Embryonic facial prominence (tissue), 1 donor: ENCODE measurements at regions not wholly inside any gene's neighbourhood (a gene's known extent, or its start where the extent isn't known, plus 50 kb on each side); places are given as distances from the start of the nearest gene placed in this dataset.

ENCODE experiments used
- DNase-seq: peaks from one replicate; pipeline ENCODE4 v3.0.0-alpha.2; 2016; ENCODE audit errors: extremely low spot score

DNA sequence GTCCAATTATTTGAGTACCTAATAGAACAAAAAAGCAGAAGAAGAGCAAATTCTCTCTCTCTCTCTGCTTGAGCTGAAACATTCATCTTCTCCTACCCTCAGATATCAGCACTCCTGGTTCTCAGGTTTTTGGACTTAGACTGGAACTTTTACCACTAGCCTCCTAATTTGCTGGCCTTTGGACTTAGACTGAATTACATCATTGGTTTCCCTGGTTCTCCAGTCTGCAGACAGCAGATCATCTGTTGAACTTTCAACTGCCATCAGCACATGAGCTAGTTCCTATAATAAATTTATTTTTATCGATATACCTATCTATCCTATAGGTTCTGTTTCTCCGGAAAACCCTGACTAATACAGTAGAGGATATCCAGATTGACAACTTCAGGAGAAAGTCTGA, 208.9 kb upstream of the GAS1 start:
- no peak for DNase-seq

DNA sequence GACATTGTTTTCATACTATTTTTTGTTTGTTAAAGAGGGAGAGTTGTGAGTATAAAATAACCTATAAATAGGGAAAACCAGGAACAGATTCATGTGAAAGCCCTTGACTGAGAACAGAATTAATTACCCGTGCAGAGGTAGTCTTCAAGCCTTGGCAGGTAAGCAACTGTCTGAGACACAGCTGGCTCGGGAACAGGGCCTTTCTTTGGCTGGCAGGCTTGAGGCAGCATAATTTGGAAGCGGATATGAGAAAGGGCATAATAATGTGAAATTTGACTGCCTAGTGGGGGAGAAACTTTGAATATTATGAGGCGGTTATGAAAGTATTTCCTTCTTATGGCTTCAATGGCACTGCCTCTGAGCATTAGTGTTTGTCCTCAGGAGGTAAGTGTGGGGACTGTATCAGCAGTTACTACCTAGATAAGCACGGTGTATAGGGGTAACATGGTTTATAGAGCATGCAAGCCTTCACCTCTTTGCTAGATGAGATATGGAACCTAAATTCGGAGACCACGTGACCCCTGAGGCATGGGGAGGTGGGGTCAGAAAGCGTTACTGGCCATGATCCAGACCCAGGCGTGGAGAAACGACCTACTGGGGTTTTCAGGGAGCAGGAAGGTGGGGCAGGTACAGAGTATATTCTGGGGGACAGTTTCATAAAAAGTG, 210.2 kb upstream of the GAS1 start:
- no peak for DNase-seq

DNA sequence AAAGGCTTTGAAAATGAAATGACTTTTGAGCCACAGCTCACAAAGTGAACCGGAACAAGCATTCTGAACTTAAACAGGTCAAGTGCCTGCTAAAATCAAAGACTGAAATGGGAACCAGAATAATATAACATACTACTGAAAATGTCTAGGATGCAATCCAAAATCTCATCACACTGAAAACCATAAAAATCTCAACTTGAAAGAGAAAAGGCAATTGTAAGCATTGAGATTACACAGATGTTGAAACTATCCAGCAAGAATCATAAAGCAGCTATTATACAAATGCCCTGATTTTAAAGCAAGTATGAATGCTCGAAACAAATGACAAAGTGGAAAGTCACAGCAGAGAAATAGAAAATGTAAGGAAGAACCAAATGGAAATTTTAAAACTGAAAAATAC, 211.5 kb upstream of the GAS1 start:
- DNase-seq: no peak

DNA sequence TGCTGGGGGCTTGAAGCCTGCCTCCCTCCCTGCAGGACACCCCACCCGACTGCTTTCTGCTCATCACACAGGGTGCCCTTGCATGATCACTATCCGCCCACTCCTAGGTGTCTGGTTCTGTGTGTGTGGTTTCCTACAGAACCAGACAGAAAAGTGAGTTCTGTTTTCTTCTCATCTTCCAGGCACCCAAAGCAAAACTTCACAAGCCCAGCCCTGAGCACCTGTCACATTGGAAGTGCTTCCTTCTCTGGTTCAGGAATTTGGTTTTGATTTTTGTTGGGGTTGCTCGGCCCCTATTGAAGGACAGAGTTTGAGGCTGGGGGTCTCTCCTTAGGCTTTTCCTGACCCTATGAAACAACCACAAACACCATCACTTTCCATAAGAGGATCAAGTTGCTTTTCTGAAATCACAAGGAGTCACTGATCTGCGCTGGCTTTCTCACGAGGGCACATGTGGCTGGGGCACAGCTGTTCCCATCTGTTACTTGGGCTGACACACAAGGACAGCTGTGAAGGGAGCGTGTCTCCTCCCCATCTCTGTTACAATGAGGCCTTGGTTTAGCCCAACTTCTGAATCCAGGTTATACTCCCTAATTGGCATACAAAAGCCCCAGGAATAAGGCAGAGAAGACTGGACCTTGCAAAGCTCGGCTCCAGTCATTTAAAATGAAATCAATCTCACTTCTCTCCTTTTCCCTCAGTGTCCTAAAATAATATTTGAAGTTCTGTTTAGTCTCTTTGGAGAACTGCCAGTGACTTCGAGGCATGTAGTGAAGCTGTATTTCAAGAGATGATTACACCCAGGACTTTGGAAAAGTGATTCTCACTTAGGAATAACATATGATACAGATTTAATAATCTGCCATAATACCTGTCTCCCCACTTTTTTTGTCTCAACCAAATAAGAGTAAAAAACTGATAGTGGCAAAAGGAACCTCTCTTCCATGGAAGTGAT, 213.1 kb upstream of the GAS1 start:
- no peak for DNase-seq

- DNase-seq: no peak
Observed at GRCh38 chr9:87167161-87167560, 219.9 kb upstream of the GAS1 start.

- no peak for DNase-seq
Observed at GRCh38 chr9:87167582-87167981, 220.3 kb upstream of the GAS1 start.

DNA sequence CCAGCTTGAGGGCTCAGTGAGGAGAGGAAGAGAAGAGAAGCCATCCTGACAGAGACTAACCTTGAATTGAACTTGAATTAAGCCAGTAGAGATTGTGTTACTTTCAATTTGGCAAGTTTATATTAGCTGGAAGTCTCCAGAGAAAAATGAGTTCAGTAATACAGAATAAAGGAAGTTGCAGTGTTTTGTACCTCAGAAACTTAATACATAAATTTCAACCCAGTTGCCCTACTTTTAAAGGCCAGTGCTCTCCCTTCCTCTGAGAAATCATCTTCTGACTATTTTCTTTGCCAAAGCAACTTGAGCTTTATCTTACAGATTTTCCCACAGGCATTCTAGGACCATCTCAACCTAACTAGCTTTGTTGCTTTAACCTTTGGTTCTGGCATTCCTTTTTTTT, 231.0 kb upstream of the GAS1 start:
- DNase-seq: no peak

GRCh38 chr9:87179553-87180340, 232.4 kb upstream of the GAS1 start:
- no peak for DNase-seq

DNA sequence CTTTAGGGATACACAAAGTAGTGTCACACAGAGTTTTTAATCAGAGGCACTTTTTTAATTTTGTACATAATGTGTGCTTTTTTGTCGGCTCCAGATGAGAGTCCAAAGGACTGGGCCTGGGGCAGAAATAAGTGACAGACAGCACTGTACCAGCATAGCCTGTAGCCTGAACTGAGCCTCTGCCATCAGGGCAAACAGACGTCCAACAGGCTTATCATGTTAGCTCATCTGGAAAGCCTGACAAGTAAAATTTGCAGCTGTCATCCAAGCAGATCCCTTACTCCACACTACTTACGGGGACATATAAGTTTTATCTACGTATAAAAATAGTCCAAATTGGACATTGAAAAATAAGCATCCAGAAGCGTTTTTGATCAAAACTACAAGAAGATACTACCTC, 233.1 kb upstream of the GAS1 start:
- DNase-seq: no peak

DNA sequence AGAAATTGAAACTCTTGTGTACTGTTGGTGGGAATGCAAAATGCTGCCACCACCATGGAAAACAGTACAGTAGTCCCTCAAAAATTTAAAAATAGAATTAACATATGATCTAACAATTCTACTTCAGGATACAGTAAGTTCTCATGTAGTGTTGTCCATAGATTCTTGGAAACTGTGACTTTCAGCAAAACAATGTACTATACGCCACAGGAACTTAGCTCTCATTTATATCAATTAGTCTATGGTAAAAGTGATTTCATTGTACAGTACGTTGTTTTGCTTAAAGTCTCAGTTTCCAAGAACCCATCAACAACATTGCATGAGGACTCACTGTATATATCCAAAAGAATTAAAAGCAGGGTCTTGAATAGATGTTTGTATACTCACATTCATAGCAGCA, 233.5 kb upstream of the GAS1 start:
- no peak for DNase-seq

GRCh38 chr9:87181670-87182069, 234.4 kb upstream of the GAS1 start:
- DNase-seq: no peak

DNA sequence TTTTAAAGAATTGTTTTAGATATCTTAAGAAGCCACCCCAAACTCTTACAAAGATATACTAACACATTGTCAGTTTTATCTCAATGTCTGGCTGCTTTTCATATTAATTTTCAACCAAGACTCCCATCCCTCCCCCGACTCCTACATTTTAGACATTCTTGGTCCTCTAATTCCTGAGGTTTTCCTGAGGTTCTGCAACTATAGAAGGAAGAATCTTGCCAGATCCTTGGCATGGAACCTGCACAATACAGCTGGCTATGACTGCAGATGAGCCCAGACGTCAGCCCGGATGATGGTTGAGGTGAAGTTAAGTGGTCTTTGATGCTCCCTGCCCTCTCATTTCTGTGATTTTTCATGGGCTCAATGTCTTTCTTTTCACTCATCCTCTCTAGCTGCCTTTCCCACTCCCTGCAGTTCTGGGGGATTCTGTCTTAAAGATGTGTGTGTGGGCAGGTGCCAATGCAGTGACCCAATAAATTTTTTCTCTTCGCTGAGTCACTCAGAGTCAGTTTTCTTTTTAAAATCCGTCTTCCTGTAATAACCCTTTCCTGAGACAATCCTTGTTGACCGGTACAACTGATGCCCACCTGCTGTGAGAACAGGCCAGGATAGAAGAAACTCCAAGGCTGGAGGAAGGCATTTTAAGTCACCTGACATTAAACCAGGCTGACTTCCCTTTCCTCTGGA, 237.8 kb upstream of the GAS1 start:
- DNase-seq: no peak

GRCh38 chr9:87187656-87188055, 240.3 kb upstream of the GAS1 start:
- no peak for DNase-seq

DNA sequence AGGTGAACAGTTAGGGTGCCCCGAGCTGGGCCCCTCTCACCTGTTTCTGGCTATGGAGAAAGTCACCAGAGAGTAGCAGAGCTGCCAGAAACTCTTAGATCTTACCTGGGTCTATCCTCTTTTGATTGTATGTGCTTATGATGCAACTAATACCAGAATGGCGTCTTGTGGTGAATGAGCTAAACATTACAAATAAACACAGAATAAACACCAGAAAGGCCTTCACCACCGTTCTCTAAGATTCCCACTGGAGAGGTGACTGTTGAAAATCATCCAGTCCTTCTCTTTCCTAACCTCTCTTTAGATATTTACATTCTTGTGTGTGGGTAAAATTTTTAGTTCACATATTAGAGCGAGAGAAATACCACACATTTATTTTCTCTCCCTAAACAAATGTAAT, 241.7 kb upstream of the GAS1 start:
- DNase-seq: no peak

DNA sequence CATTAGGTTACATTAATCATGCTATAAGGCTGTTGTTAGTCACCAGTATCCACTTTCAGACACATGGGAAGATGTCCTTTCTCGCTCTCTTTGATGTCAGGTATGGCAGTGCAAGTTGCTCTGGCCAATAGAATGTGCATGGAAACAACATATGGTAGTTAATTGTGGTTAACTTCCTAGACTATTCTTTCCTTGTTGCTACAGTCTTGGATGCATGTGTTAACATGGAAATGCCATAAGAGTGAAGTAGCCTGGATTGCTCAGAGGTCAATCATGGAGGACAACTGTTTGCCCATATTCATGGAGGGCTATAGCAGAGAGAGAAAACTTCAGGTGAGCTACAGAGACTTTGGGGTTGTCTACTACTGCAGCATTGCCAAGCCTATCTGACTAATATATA, 245.8 kb upstream of the GAS1 start:
- no peak for DNase-seq

DNA sequence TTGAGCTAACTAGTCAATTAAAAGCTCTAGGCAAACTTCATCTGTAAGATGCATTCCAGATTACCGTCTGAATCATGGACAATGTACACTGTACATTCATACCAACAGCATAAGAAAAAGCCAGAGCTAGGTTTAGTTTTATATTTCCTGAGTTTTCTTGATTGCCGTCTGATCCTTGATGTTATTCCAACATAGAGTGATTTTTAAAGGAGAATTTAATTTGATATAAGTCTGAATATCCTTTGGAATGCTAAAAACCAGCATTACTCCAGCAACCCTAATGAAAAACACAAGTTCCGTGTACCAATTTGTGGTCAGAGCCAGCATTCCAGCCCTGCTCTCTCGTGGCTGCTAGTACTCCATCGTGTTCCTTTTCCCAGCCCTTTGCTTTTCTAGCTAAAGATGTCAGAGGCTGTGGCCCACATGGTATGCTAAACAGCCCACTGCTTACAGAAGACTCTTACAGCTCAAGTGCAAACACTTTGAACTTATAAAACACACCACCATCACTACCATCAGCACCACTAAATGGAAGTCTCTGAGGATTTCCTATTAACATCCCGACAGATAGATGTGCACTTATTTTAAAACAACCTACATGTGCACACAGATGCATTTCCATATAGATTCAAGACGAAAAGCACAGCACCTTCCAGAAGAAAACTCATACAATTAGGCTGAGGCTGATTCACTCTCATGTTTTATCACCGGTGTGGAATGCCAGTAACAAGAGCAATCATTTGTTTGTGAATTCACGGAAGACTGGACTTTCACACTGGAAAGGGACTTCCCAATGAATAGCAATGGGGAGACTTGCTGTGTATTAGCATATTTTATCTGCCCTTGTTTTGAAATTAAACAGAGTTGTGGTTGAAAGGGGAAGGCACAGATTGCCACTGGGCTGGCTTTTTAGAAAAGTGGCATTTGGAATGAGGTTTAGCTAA, 246.9 kb upstream of the GAS1 start:
- DNase-seq: peak; percentile 91

- no peak for DNase-seq
Observed at GRCh38 chr9:87195306-87195705, 248.0 kb upstream of the GAS1 start.

DNA sequence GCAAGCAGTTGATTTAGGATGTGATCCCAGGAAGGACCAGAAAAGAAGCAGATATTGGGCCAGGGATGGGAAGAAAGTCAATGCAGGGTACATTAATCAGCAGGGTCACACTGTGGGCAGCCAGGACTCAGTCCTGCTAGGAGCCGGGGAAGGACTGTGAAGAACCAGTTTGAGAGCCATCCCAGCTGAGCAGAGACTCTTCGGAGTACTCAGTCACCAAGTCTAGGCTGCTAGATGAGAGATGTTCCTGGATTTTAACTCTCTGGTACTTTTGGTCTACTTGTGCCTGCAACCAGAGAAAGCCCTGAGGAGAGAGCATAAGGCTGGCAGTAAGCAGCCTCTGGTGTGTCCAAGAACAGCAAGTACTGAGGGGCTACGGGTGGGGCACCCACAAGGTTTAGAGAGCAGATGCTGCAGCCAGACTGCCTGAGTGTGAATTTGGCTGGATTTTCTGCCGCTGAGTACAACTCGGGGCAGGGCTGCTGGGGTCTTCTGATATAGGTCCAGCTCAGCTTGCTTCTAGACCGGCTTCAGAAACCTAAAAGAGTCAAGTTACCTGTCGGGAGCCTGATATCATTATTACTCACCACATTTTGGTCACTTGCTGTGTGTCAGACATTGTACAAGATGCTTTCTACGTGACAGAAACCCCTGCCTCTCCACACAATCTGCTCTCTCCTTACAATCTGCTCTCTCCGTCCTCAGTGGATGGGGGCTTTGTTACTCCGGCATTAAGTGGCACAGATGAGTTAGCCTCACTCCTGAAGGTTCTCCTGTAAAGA, 250.2 kb upstream of the GAS1 start:
- DNase-seq: no peak

DNA sequence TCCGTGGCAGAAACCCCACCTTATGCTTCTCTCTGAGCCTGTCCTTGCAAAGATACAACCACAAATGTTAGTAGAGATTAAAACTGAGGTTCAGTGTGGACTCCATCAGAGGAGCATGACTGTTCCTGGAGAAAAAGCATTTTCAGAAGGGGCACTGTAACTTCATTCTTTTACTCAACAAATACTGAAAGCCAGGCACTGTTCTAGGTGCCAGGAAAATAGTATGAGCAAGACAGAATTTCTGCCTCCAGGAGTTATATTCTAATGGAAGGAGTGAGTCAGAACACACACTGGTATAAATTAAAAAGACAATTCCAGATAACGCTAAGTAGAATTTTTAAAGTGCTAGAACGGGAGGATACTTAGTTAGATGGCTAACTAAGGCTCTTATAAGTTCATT, 251.4 kb upstream of the GAS1 start:
- DNase-seq: no peak

- no peak for DNase-seq
Observed at GRCh38 chr9:87199278-87199677, 252.0 kb upstream of the GAS1 start.
